ENCODE measurements at regions not wholly inside any gene's neighbourhood (a gene's known extent, or its start where the extent isn't known, plus 50 kb on each side); places are given as distances from the start of the nearest gene placed in this dataset.

GRCh38 chr9:129421371-129421770, 199.5 kb downstream of the C9orf50 start:
- Histone ChIP-seq H3K56ac (ENCODE audit: extremely low read depth, insufficient read depth, low read length) (no peak overlapping the region), H2BK120ac (ENCODE audit: low read depth, low read length) (no peak overlapping the region), H3K4ac (ENCODE audit: low read depth, low read length) (no peak overlapping the region), H2AK9ac (replicated peaks; ENCODE audit: low read depth, low read length, poor library complexity) (peak overlapping the region; percentile 8), H3K23ac (ENCODE audit: low read depth, low read length) (no peak overlapping the region), H3K27me3 (ENCODE audit: control insufficient read depth, insufficient read depth, low read length) (no peaks in the 10 kb centered on the region), H4K8ac (ENCODE audit: low read depth in 2 of 2, low read length in 2 of 2) (no peak overlapping the region), H3K4me3 (ENCODE audit: insufficient read depth, low read depth, low read length) (no peak overlapping the region), H3K9me1 (ENCODE audit: insufficient read depth, low read length) (peaks cover 7% of the 10 kb centered on the region), H3K27ac (ENCODE audit: insufficient read depth, low read length) (no peak overlapping the region), H3K9me3 (ENCODE audit: control insufficient read depth, insufficient read depth, low read length) (peaks cover 4% of the 10 kb centered on the region; the same call in 1 of the 2 replicates), H2BK5ac (ENCODE audit: low read depth, low read length, poor library complexity, severe bottlenecking) (no peak overlapping the region), H2BK20ac (ENCODE audit: low read depth, low read length) (no peak overlapping the region), H2BK15ac (ENCODE audit: low read depth, low read length) (no peak overlapping the region), H3K79me1 (ENCODE audit: low read depth in 1 of 2, low read length in 2 of 2) (no peaks in the 10 kb centered on the region), H4K20me1 (ENCODE audit: insufficient read depth, low read length) (no peaks in the 10 kb centered on the region), H3K4me1 (ENCODE audit: control insufficient read depth, insufficient read depth, low read length) (peaks cover 6% of the 10 kb centered on the region), H2AFZ (replicated peaks; ENCODE audit: low read length, poor library complexity) (peak overlapping the region; percentile 23), H4K5ac (ENCODE audit: low read depth, low read length) (no peak overlapping the region), H3K4me2 (ENCODE audit: low read depth, low read length) (no peak overlapping the region), H2AK5ac (ENCODE audit: low read depth, low read length) (no peak overlapping the region; the same call in 1 of the 2 replicates), H3K18ac (ENCODE audit: low read depth, low read length) (no peak overlapping the region), H3K9ac (ENCODE audit: low read depth, low read length) (no peak overlapping the region), H3K36me3 (ENCODE audit: control insufficient read depth, insufficient read depth, low read length) (no peaks in the 10 kb centered on the region), H3K14ac (replicated peaks; ENCODE audit: low read depth, low read length) (no peak overlapping the region), H4K91ac (ENCODE audit: insufficient read depth, low read depth, low read length) (no peak overlapping the region)
- no peak for TF ChIP-seq CHD1 (IDR thresholded peaks at IDR 0.05; ENCODE audit: low read depth, low read length)
- no peak for TF ChIP-seq MXI1 (IDR thresholded peaks at IDR 0.05; ENCODE audit: borderline replicate concordance, low read depth, low read length)
- TF ChIP-seq RAD21 (IDR thresholded peaks at IDR 0.05; ENCODE audit: low read length): no peak
- no peak for TF ChIP-seq MAFK (IDR thresholded peaks at IDR 0.05; ENCODE audit: low read depth, low read length)
- no peak for TF ChIP-seq RFX5 (IDR thresholded peaks at IDR 0.05; ENCODE audit: low read depth, low read length)
- TF ChIP-seq BHLHE40 (IDR thresholded peaks at IDR 0.05; ENCODE audit: low read depth, low read length): no peak
- TF ChIP-seq MAZ (IDR thresholded peaks at IDR 0.05; ENCODE audit: borderline replicate concordance, low read depth, low read length): no peak
- no peak for TF ChIP-seq ELK1 (IDR thresholded peaks at IDR 0.05; ENCODE audit: borderline replicate concordance, low read depth, low read length)
- no peak for TF ChIP-seq FOS (IDR thresholded peaks at IDR 0.05; ENCODE audit: low read depth, low read length)
- no peak for TF ChIP-seq SMC3 (IDR thresholded peaks at IDR 0.05; ENCODE audit: low read depth, low read length)
- no peak for TF ChIP-seq NFE2L2 (IDR thresholded peaks at IDR 0.05; ENCODE audit: low read depth, low read length)
- TF ChIP-seq RCOR1 (IDR thresholded peaks at IDR 0.05; ENCODE audit: insufficient replicate concordance, low read length): no peak
- no peak for TF ChIP-seq POLR2A (IDR thresholded peaks at IDR 0.05; ENCODE audit: low read depth, low read length)
- TF ChIP-seq USF2 (IDR thresholded peaks at IDR 0.05; ENCODE audit: low read depth, low read length): no peak
- TF ChIP-seq CEBPB (IDR thresholded peaks at IDR 0.05; ENCODE audit: low read depth, low read length): no peak
- TF ChIP-seq CTCF (conservative IDR thresholded peaks at IDR 0.05; ENCODE audit: low read depth, low read length): no peak
- no peak for DNase-seq
- intact Hi-C loops (cut with micrococcal nuclease) (no loop called here), in situ Hi-C loops (cut with MboI; ENCODE audit: low sequenced_read_pairs) (no loop called here), dilution Hi-C loops (cut with HindIII; ENCODE audit: low sequenced_read_pairs, unreplicated experiment) (no loop called here)
- ChIA-PET POLR2A (ENCODE audit: unreplicated experiment) (no interaction called here), CTCF (no interaction called here)
- BruUV-seq (replicated peaks): no TSS peak
- WGBS, 2 experiments (ENCODE audit: extremely low coverage in 2 of 2, insufficient read length in 1 of 2): 82% methylated on average over 8 of the region's 29 CpGs; no CpG with 5 or more reads in 1 of the 2 experiments
- no peak for ATAC-seq (ENCODE audit: low read depth)
